Thyroid gland (tissue), 4 donors: ENCODE measurements at regions not wholly inside any gene's neighbourhood (a gene's known extent, or its start where the extent isn't known, plus 50 kb on each side); places are given as distances from the start of the nearest gene placed in this dataset.

ENCODE experiments used
- CTCF ChIP-seq, 6 experiments: fragments of 200-600 bp in 3 of 6; fragments of 450-650 bp in 3 of 6; sonication (generic) in 3 of 6; IDR thresholded peaks; one replicate each; pipeline ENCODE4 v1.5.1; 2016 to 2019; ENCODE audit warnings: antibody characterized with exemption in 6 of 6, mild to moderate bottlenecking in 2 of 6, inconsistent platforms in 1 of 6, moderate library complexity in 1 of 6
- POLR2A ChIP-seq, 2 donors: fragments of 450-650 bp; IDR thresholded peaks; one replicate each; pipeline ENCODE4 v1.6.1; 2017; ENCODE audit warnings: antibody characterized with exemption in 2 of 2, mild to moderate bottlenecking in 2 of 2, moderate library complexity in 1 of 2

- no peak for TF ChIP-seq CTCF (IDR thresholded peaks at IDR 0.05)
- TF ChIP-seq POLR2A (IDR thresholded peaks at IDR 0.05) = no peak
These were observed 472.6 kb upstream of the KLHL29 start for GRCh38 chr2:22912398-22912797.
